ENCODE measurements at regions not wholly inside any gene's neighbourhood (a gene's known extent, or its start where the extent isn't known, plus 50 kb on each side); places are given as distances from the start of the nearest gene placed in this dataset.

GRCh38 chr10:3478153-3478552 is 305.6 kb upstream of the PITRM1 start:
- DNase-seq = no peak

GRCh38 chr10:3477683-3478082 is 305.1 kb upstream of the PITRM1 start:
- no peak for DNase-seq

GRCh38 chr10:3476640-3477448 is 304.3 kb upstream of the PITRM1 start:
- no peak for DNase-seq

- DNase-seq = no peak
These were observed 303.6 kb upstream of the PITRM1 start for GRCh38 chr10:3476186-3476585.

GRCh38 chr10:3475367-3475766 is 302.8 kb upstream of the PITRM1 start:
- no peak for DNase-seq

- DNase-seq = no peak
These were observed 301.7 kb upstream of the PITRM1 start for GRCh38 chr10:3474266-3474665.

- DNase-seq = no peak
These were observed 300.7 kb upstream of the PITRM1 start for GRCh38 chr10:3473271-3473670.

- DNase-seq = no peak
These were observed 299.9 kb upstream of the PITRM1 start for GRCh38 chr10:3472287-3473051.

- no peak for DNase-seq
These were observed 299.3 kb upstream of the PITRM1 start for GRCh38 chr10:3471927-3472286.

- no peak for DNase-seq
These were observed 298.9 kb upstream of the PITRM1 start for GRCh38 chr10:3471472-3471871.

GRCh38 chr10:3470191-3470590 is 297.6 kb upstream of the PITRM1 start:
- DNase-seq = no peak

GRCh38 chr10:3469639-3470020 is 297.0 kb upstream of the PITRM1 start:
- DNase-seq = no peak

GRCh38 chr10:3468919-3469638 is 296.5 kb upstream of the PITRM1 start:
- DNase-seq = no peak

GRCh38 chr10:3467052-3467951 is 294.7 kb upstream of the PITRM1 start:
- DNase-seq = no peak

- no peak for DNase-seq
These were observed 292.9 kb upstream of the PITRM1 start for GRCh38 chr10:3465406-3465891.

- no peak for DNase-seq
These were observed 292.3 kb upstream of the PITRM1 start for GRCh38 chr10:3464760-3465405.

- no peak for DNase-seq
These were observed 288.0 kb upstream of the PITRM1 start for GRCh38 chr10:3460420-3461128.

GRCh38 chr10:3455385-3456334 is 283.1 kb upstream of the PITRM1 start:
- DNase-seq = no peak

GRCh38 chr10:3452683-3453361 is 280.2 kb upstream of the PITRM1 start:
- DNase-seq = no peak

Data from NCI-H187 (cell line).